ENCODE measurements at regions not wholly inside any gene's neighbourhood (a gene's known extent, or its start where the extent isn't known, plus 50 kb on each side); places are given as distances from the start of the nearest gene placed in this dataset.

- ATAC-seq (peak; percentile 58), DNase-seq (ENCODE audit: low spot score) (peak; percentile 11)
- no peak overlapping the region for H2AFZ ChIP-seq
- no peaks in the 10 kb centered on the region for H3K79me2 ChIP-seq (replicated peaks; ENCODE audit: insufficient read depth)
- no peak overlapping the region for H3K4me3 ChIP-seq
- H3K4me1 ChIP-seq (ENCODE audit: insufficient read depth), result peaks cover 16% of the 10 kb centered on the region
- H3K9me2 ChIP-seq (ENCODE audit: insufficient read depth), result no peaks in the 10 kb centered on the region
- Mint-ChIP-seq H3K9me3 (no peaks in the 10 kb centered on the region), H3K27me3 (ENCODE audit: insufficient read depth, low read depth, poor library complexity) (peaks cover 1% of the 10 kb centered on the region), H3K27ac (no peak overlapping the region), H3K36me3 (ENCODE audit: low read depth) (no peaks in the 10 kb centered on the region), H3K4me3 (no peak overlapping the region), H3K4me1 (peaks cover 25% of the 10 kb centered on the region)
- H3K36me3 ChIP-seq (ENCODE audit: insufficient read depth), result no peaks in the 10 kb centered on the region
- no peaks in the 10 kb centered on the region for H4K20me1 ChIP-seq (replicated peaks; ENCODE audit: insufficient read depth)
- H3K27me3 ChIP-seq (ENCODE audit: insufficient read depth), result no peaks in the 10 kb centered on the region
- H3K27ac ChIP-seq (ENCODE audit: low read depth), result no peak overlapping the region
- TF ChIP-seq ZNF462 (CRISPR knock-in tag; IDR thresholded peaks at IDR 0.05), result no peak
- H3F3A ChIP-seq (replicated peaks; ENCODE audit: low read depth), result no peaks in the 10 kb centered on the region
- no peak overlapping the region for H3K4me2 ChIP-seq
Observed at GRCh38 chr14:45373877-45374276, 120.9 kb upstream of the MIS18BP1 start.

GRCh38 chr14:45364565-45365156 is 111.7 kb upstream of the MIS18BP1 start:
- no peaks in the 10 kb centered on the region for H3K79me2 ChIP-seq (replicated peaks; ENCODE audit: insufficient read depth)
- H3K4me3 Mint-ChIP-seq, result no peak overlapping the region
- H4K20me1 ChIP-seq (replicated peaks; ENCODE audit: insufficient read depth), result no peaks in the 10 kb centered on the region
- H2AFZ ChIP-seq, result no peak overlapping the region
- no peaks in the 10 kb centered on the region for H3K27me3 Mint-ChIP-seq (ENCODE audit: insufficient read depth, low read depth, poor library complexity)
- H3K27ac ChIP-seq (ENCODE audit: low read depth), result no peak overlapping the region
- H3K4me3 ChIP-seq, result no peak overlapping the region
- H3K4me1 ChIP-seq (ENCODE audit: insufficient read depth), result no peaks in the 10 kb centered on the region
- H3K36me3 Mint-ChIP-seq (ENCODE audit: low read depth), result no peaks in the 10 kb centered on the region
- peak; percentile 26 for DNase-seq (ENCODE audit: low spot score)
- peaks cover 8% of the 10 kb centered on the region; the same call in 2 of the 3 replicates for H3K4me1 Mint-ChIP-seq
- no peaks in the 10 kb centered on the region for H3K36me3 ChIP-seq (ENCODE audit: insufficient read depth)
- TF ChIP-seq CTCF (conservative IDR thresholded peaks at IDR 0.05; ENCODE audit: low read depth in 2 of 2), result peak; percentile 29 to 44; a peak in 3 of 4 replicates
- no peak for TF ChIP-seq EZH2phosphoT487 (IDR thresholded peaks at IDR 0.05; ENCODE audit: unreplicated experiment)
- no peak for TF ChIP-seq STAT1 (IDR thresholded peaks at IDR 0.05; ENCODE audit: unreplicated experiment)
- no peak overlapping the region for H3K4me2 ChIP-seq
- ATAC-seq, result no peak
- no peaks in the 10 kb centered on the region for H3K27me3 ChIP-seq (ENCODE audit: insufficient read depth)
- H3F3A ChIP-seq (replicated peaks; ENCODE audit: low read depth), result no peaks in the 10 kb centered on the region
- no peak overlapping the region for H3K27ac Mint-ChIP-seq
- H3K9me3 Mint-ChIP-seq, result no peaks in the 10 kb centered on the region
- no peaks in the 10 kb centered on the region for H3K9me2 ChIP-seq (ENCODE audit: insufficient read depth)

Data from GM23338 (cell line).